Activated B cell treated with CpG ODN at 0.5 μM for 24 hours (primary cell): ENCODE measurements at regions not wholly inside any gene's neighbourhood (a gene's known extent, or its start where the extent isn't known, plus 50 kb on each side); places are given as distances from the start of the nearest gene placed in this dataset.

Experiments
- ATAC-seq: fragments of 200-7000 bp; cut with Tn5 transposase; one replicate; pipeline ENCODE4 v1.10.0; 2021; ENCODE audit warnings: low read depth, mild to moderate bottlenecking, moderate library complexity
- CTCF ChIA-PET: fragments of 350-600 bp; sonication (Branson Sonifier 250); formaldehyde crosslinking; loops from one replicate; lab custom pipeline; 2021; ENCODE audit warnings: antibody characterized with exemption; lab: Charles Lee
- POLR2A ChIA-PET: fragments of 350-600 bp; sonication (Branson Sonifier 250); formaldehyde crosslinking; loops from one replicate; lab custom pipeline; 2021; ENCODE audit warnings: antibody characterized with exemption; lab: Charles Lee
- DNase-seq: peaks from one replicate; pipeline ENCODE4 v3.0.0; 2022
- H3K27ac Mint-ChIP-seq: one replicate; pipeline ENCODE4 v1.8.0; 2020; ENCODE audit warnings: mixed read lengths
- H3K27me3 Mint-ChIP-seq: one replicate; pipeline ENCODE4 v1.8.0; 2021; ENCODE audit warnings: mixed read lengths
- H3K36me3 Mint-ChIP-seq: one replicate; pipeline ENCODE4 v1.8.0; 2021; ENCODE audit warnings: low read depth, mixed read lengths
- H3K4me1 Mint-ChIP-seq: one replicate; pipeline ENCODE4 v1.8.0; 2021; ENCODE audit warnings: mixed read lengths
- H3K4me3 Mint-ChIP-seq: one replicate; pipeline ENCODE4 v1.8.0; 2020; ENCODE audit warnings: mild to moderate bottlenecking, mixed read lengths
- H3K9me3 Mint-ChIP-seq: one replicate; pipeline ENCODE4 v1.8.0; 2020; ENCODE audit warnings: mixed read lengths
- intact Hi-C: fragments of 100-400 bp; cut with micrococcal nuclease; formaldehyde crosslinking; loops from one replicate; pipeline ENCODE4 v1.15.1; 2024
- TF ChIP-seq, protein P1 (sequence below): fragments of 200-600 bp; IDR thresholded peaks from one replicate; pipeline ENCODE4 v1.8.0; 2022; ENCODE audit warnings: antibody characterized with exemption, mild to moderate bottlenecking

GRCh38 chr11:116168459-116168787 is 604.4 kb downstream of the BUD13 start:
- ChIA-PET POLR2A (no interaction called here), CTCF (no interaction called here)
- Mint-ChIP-seq H3K4me1 (no peaks in the 10 kb centered on the region), H3K27ac (no peak overlapping the region), H3K27me3 (peaks cover 4% of the 10 kb centered on the region), H3K4me3 (no peak overlapping the region), H3K9me3 (no peaks in the 10 kb centered on the region), H3K36me3 (no peaks in the 10 kb centered on the region)
- ATAC-seq, result no peak
- TF ChIP-seq, protein P1, sequence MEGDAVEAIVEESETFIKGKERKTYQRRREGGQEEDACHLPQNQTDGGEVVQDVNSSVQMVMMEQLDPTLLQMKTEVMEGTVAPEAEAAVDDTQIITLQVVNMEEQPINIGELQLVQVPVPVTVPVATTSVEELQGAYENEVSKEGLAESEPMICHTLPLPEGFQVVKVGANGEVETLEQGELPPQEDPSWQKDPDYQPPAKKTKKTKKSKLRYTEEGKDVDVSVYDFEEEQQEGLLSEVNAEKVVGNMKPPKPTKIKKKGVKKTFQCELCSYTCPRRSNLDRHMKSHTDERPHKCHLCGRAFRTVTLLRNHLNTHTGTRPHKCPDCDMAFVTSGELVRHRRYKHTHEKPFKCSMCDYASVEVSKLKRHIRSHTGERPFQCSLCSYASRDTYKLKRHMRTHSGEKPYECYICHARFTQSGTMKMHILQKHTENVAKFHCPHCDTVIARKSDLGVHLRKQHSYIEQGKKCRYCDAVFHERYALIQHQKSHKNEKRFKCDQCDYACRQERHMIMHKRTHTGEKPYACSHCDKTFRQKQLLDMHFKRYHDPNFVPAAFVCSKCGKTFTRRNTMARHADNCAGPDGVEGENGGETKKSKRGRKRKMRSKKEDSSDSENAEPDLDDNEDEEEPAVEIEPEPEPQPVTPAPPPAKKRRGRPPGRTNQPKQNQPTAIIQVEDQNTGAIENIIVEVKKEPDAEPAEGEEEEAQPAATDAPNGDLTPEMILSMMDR, result no peak
- intact Hi-C loops, result no loop called here
- no peak for DNase-seq

GRCh38 chr11:116167706-116168458 is 604.9 kb downstream of the BUD13 start:
- H3K36me3 Mint-ChIP-seq, result no peaks in the 10 kb centered on the region
- peaks cover under 1% of the 10 kb centered on the region for H3K27me3 Mint-ChIP-seq
- DNase-seq, result no peak
- no peak overlapping the region for H3K4me3 Mint-ChIP-seq
- TF ChIP-seq, protein P1, result no peak
- H3K27ac Mint-ChIP-seq, result no peak overlapping the region
- ChIA-PET POLR2A (no interaction called here), CTCF (no interaction called here)
- intact Hi-C loops, result no loop called here
- ATAC-seq, result no peak
- no peaks in the 10 kb centered on the region for H3K4me1 Mint-ChIP-seq
- no peaks in the 10 kb centered on the region for H3K9me3 Mint-ChIP-seq

GRCh38 chr11:116166573-116167465 is 606.0 kb downstream of the BUD13 start:
- Mint-ChIP-seq H3K36me3 (no peaks in the 10 kb centered on the region), H3K4me3 (no peak overlapping the region), H3K9me3 (no peaks in the 10 kb centered on the region), H3K4me1 (no peaks in the 10 kb centered on the region), H3K27ac (no peak overlapping the region), H3K27me3 (no peaks in the 10 kb centered on the region)
- ATAC-seq (no peak), DNase-seq (no peak)
- ChIA-PET POLR2A (no interaction called here), CTCF (no interaction called here)
- TF ChIP-seq, protein P1, result no peak
- intact Hi-C loops, result no loop called here

- ChIA-PET CTCF (no interaction called here), POLR2A (no interaction called here)
- peaks cover 1% of the 10 kb centered on the region for H3K27me3 Mint-ChIP-seq
- no peaks in the 10 kb centered on the region for H3K4me1 Mint-ChIP-seq
- DNase-seq (no peak), ATAC-seq (no peak)
- TF ChIP-seq, protein P1, result no peak
- H3K27ac Mint-ChIP-seq, result no peak overlapping the region
- H3K4me3 Mint-ChIP-seq, result no peak overlapping the region
- no peaks in the 10 kb centered on the region for H3K9me3 Mint-ChIP-seq
- H3K36me3 Mint-ChIP-seq, result no peaks in the 10 kb centered on the region
- intact Hi-C loops, result no loop called here
Measured at GRCh38 chr11:116164843-116165242, 607.9 kb downstream of the BUD13 start.

- ATAC-seq, result no peak
- Mint-ChIP-seq H3K9me3 (no peaks in the 10 kb centered on the region), H3K36me3 (no peaks in the 10 kb centered on the region), H3K27ac (no peak overlapping the region), H3K27me3 (peaks cover 1% of the 10 kb centered on the region), H3K4me3 (no peak overlapping the region), H3K4me1 (no peaks in the 10 kb centered on the region)
- no peak for DNase-seq
- TF ChIP-seq, protein P1, result no peak
- POLR2A ChIA-PET, result no interaction called here
- intact Hi-C loops, result no loop called here
- CTCF ChIA-PET, result no interaction called here
Measured at GRCh38 chr11:116162886-116163230, 609.9 kb downstream of the BUD13 start.
